Right renal pelvis (tissue), 4 donors: ENCODE measurements at regions not wholly inside any gene's neighbourhood (a gene's known extent, or its start where the extent isn't known, plus 50 kb on each side); places are given as distances from the start of the nearest gene placed in this dataset.
"Not testable (repeated sequence)": the region's sequence is repeated elsewhere in the genome, so short reads cannot be mapped to it uniquely, and the experiment has no call there.

Experiments
- DNase-seq, 4 donors: peaks; one replicate each; pipeline ENCODE4 v3.0.0-alpha.2; 2013; ENCODE audit warnings: low read depth in 4 of 4, low spot score in 3 of 4, missing footprints in 1 of 4

- peak in 1 of 4 donors; percentile 6 for DNase-seq
These were observed 320.1 kb downstream of the DAD1 start for GRCh38 chr14:22268875-22269274.

- no peak for DNase-seq
These were observed 322.3 kb downstream of the DAD1 start for GRCh38 chr14:22266683-22267082.

DNA sequence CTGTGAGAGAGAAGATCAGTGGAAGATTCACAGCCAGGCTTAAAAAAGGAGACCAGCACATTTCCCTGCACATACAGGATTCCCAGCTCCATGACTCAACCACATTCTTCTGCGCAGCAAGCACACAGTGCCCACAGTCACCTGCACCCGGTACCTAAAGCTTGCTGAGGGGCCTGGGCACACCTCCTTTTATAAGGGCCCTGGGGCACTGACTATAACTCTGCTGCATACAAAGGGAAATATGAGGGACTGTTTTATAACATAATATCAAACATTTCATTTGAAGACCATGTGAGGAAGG is 322.9 kb downstream of the DAD1 start:
- DNase-seq: no peak

DNA sequence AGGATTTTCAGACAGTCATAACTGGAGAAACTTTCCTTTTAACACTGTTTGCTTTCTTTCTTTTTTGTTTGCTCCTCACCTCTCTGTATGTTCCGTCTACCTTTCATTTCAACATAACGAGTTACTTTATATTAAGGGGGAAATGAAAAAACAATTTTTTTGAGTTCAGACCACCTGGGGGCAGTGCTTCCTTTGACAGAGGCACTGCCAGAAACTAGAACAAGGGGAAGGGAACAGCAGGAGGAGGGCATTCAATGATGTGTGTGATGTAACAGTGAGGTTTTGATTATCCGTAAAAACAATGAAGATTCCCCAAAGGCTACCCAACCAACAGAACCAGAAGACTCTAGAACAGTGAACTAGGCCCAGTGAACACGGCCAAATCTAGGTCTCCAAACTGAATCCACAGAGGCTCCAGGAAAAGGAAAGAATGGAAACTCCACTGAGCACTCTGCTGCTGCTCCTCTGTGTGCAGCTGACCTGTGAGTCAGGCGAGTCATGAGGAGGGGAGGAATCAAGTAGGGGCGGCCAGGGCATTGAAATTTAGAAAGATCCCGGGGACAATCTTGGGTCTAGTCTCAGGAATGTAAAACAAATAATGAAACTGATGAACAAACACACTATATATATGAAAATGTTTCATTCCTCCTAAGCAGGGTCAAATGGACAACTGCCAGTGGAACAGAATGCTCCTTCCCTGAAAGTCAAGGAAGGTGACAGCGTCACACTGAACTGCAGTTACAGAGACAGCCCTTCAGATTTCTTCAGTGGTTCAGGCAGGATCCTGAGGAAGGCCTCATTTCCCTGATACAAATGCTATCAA is 323.5 kb downstream of the DAD1 start:
- DNase-seq: no peak

DNA sequence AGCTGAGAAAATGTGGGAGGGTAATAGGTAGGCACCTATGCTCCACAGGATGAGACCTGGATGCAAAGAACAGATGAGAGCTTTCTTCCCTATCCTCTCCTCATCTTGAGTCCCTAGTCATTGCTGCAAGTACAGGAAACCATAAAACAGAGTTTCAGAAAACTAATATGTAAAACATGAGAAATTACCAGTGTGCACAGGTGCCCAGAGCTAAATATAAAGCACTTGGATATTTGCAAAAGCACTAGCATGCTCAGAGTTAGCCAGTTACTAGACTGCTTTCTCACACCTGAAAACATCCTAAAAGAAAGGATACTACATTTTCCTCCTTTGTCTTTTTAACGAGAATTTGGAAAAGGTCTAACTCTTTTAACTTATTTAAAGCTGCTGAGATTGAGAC is 324.3 kb downstream of the DAD1 start:
- no peak for DNase-seq

DNA sequence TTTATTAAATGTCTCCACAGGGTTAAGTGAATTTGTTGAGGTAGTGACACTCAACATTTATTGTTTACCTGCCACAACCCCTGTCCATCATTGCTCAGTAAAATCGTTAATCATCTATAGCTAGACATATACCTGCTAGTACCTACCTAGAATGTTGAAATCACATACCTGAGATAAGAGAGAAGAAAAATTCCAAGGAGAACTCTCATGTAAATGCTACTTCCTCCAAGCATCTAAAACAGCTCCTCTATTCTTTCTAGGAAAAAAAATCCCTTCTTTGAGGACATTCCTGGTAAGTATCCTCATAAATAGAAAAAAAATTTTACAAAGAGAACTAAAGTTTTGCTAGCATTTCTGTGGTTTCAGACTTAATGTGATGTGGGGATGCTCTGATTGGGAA is 325.1 kb downstream of the DAD1 start:
- DNase-seq: no peak

GRCh38 chr14:22262881-22263280 is 326.1 kb downstream of the DAD1 start:
- DNase-seq: no peak

DNA sequence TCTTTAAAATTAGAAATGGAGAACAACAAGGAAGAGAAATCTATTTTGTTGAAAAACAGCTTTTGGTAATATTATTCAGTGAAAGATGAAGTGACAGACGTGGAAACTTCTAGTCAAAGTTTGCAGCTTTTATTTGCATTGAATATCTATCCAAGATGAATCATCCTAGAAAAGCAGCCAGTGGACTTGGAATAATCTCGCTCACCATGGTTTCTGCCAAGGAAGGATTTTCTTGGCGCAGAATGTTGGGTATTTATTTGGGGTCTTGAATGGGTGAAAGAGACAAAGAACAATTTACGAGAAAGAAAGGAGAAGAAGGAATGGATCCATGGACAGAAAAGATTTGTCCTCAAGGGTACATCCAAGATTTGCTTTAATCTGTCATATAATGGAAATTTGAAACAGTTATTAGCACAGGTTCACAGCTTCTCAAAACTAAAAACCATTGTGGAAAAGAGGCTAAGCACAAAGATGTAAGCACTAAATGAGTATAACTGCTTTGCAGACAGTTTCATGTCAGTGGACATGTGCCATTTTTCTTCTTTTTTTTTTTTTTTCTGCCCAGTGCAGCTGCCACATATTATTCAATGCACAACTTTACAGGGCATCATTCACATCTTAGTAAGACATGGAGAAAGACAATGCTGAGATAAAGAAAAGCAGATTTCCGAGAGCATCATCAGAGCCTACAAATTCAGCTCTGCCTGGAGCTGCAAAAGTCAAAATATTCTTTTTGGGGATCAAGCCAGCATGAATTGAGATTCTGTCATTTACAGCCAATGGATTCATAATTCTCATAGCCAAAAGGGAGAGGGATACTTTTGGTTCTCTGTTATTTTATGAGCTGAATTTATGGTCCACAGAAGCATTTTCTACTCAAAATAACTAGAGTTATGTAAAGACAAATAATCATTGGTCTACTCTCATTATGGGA is 333.7 kb downstream of the DAD1 start:
- no peak for DNase-seq

- no peak for DNase-seq
These were observed 336.3 kb downstream of the DAD1 start for GRCh38 chr14:22252686-22253085.

DNA sequence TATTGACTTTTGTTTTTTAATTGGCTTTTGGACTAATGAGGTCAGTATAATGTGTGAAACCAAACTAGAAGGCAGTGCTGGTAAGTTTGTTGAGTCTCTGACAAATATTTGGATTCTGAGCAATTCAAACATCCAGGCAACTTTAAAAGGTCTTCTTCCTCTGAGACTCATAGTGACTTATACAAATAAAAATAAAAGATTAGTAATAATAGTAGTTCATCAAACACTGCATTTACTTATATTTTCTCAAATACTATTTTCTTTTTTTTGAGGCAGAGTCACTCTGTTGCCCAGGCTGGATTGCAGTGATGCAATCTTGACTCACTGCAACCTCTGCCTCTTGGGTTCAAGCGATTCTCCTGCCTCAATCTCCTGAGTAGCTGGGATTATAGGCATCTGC is 337.9 kb downstream of the DAD1 start:
- no peak for DNase-seq

GRCh38 chr14:22249770-22250169 is 339.3 kb downstream of the DAD1 start:
- DNase-seq: no peak

DNA sequence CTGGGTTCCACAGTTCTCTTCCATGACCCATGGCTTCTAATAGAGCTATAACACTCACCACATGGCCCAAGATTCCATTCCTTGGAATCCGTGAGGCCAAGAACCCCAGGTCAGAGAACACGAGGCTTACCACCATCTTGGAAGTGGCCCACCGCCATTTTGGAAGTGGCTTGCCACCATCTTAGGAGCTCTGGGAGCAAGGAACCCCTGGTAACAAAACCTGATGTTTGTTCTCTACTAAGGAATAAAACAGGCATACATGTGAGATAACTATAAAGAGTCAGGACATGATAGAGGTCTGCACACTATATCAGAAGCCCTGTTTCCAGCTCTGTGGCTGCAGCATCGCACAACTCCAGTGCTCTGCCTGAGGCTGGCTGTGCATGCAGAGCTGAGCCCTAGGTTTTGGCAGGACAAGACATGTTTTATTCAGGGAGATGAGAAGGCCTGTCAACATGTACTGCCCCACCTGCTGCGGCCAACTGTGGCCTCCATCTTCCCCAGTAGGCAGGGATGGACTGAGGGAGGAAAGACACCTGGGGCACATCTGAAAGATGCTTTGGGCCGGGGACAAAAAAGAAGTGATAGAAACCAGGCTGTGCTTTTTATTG is 344.9 kb downstream of the DAD1 start:
- DNase-seq: no peak

DNA sequence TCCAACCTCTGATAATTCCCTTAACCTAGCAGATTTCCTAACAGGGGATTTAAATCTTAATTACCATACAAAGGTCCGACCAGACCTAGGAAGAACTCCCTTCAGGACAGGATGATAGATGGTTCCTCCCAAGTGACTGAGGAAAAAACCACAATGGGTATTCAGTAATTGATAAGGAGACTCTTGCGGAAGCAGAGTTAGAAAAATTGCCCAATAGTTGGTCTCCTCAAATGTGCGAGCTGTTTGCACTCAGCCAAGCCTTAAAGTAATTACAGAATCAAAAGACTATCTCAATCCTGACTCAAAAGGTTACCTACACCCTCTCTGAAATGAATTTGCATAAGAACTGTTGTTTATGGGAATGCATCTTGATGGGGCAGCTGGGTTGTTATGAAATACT is 350.7 kb downstream of the DAD1 start:
- not testable (repeated sequence) for DNase-seq

DNA sequence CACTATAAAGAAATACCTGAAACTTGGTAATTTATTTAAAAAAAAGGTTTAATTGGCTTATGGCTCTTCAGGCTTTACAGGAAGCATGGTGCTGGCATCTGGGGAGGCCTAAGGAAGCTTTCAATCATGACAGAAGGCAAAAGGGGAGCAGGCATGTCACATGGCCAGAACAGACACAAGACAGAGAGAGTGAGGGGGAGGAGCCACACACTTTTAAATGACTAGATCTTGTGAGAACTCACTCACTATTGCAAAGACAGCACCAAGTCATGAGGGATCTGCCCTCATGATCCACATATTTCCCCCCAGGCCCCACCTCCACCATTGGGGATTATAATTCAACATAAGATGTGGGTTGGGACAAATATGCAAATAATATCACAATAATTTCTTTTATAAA is 355.6 kb downstream of the DAD1 start:
- DNase-seq: no peak

DNA sequence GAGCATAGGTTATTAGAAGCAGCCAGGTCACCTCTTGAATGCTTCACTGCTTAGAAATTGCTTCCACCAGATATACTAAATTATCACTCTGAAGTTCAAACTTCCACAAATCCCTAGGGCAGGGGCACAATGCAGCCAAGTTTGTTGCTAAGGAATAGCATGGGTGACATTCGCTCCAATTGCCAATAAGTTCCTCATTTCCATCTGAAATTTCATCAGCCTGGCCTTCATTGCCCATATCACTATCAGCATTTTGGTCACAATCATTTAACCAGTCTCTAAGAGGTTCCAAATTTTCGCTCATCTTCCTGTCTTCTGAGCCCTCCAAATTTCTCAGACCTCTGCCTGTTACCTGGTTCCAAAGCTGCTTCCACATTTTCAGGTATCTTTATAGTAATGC is 356.1 kb downstream of the DAD1 start:
- no peak for DNase-seq

- DNase-seq: no peak
These were observed 356.5 kb downstream of the DAD1 start for GRCh38 chr14:22232486-22232885.

- DNase-seq: no peak
These were observed 358.0 kb downstream of the DAD1 start for GRCh38 chr14:22231018-22231417.

DNA sequence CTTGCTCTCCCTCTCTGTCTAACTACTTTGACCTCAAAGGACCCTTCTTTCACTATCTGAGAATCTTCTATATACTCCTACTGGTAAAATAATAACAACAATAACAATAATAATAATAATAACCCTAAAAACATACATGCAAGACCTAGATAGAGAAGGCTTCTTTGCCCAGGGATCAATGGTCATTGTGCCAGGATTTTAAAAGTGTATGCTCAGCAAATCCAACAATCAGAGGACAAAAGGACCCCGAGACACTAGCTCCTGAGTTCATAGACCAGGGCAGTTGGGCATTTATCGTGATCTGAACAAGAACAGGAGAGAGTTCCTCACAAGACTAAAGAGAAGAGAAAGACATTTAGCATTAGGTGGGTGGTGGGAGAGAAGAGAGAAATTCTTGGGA is 358.5 kb downstream of the DAD1 start:
- DNase-seq: no peak

DNA sequence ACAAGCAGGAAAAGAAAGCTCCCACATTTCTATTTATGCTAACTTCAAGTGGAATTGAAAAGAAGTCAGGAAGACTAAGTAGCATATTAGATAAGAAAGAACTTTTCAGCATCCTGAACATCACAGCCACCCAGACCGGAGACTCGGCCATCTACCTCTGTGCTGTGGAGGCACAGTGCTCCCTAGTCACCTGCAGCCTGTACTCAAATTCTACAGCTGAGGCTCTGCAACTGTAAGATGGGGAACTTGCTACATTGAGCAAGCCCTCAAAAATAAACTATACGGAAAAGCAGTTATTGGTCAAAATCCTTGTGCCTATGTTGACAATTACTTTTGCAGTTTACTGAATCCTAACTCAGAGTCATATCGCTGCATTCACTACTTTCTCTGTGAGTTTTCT is 361.9 kb downstream of the DAD1 start:
- DNase-seq: no peak

DNA sequence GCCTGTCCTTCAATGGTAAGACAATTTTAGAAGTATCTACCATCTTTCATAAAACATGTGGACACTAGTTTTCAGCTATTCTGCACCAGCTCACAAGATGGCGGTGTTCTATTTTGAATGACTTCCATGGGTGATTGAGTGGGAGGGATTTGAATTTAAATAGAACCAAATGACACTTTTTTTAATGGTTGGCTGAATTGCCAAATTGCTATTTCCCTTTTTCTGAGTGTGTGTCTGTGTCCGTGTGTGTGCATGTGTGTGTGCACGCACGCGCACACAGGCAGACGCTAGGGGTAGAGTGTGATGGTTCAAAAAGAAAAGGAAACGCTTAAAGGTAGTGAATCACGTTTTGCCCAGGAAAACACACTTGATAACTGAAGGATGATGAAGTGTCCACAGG is 362.6 kb downstream of the DAD1 start:
- DNase-seq: no peak

GRCh38 chr14:22225516-22226140 is 363.4 kb downstream of the DAD1 start:
- DNase-seq: no peak
